ENCODE measurements at regions not wholly inside any gene's neighbourhood (a gene's known extent, or its start where the extent isn't known, plus 50 kb on each side); places are given as distances from the start of the nearest gene placed in this dataset.

DNA sequence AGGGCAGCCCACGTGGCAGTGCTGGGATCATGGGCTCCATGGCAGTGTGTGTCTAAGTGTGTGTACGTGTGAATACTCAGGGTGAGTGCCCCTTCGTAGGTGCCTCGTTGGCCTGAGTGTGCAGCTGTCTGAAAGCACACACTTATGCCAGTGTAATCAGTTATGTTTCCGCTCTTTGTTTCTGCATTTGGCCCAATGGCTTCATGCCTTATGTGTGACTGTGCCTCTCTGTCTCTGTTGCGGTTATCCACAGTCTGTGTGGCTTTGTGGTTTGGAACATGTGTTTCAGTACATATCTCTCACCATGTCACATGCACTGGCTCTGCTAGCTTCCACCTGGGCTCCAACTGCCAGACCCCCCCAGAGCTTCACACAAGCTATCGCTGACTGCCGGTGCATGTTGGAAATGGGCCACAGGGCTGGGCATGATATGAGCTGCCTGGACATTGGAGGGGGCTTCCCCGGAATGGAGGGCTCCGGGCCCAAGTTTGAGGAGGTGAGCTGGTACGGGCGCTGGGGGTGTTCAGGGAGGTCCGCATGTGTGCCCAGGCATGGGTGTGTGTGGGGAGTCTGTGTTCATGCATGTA lies 70.3 kb upstream of the TINAGL1 start:
- TF ChIP-seq, protein P1, sequence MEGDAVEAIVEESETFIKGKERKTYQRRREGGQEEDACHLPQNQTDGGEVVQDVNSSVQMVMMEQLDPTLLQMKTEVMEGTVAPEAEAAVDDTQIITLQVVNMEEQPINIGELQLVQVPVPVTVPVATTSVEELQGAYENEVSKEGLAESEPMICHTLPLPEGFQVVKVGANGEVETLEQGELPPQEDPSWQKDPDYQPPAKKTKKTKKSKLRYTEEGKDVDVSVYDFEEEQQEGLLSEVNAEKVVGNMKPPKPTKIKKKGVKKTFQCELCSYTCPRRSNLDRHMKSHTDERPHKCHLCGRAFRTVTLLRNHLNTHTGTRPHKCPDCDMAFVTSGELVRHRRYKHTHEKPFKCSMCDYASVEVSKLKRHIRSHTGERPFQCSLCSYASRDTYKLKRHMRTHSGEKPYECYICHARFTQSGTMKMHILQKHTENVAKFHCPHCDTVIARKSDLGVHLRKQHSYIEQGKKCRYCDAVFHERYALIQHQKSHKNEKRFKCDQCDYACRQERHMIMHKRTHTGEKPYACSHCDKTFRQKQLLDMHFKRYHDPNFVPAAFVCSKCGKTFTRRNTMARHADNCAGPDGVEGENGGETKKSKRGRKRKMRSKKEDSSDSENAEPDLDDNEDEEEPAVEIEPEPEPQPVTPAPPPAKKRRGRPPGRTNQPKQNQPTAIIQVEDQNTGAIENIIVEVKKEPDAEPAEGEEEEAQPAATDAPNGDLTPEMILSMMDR (conservative IDR thresholded peaks at IDR 0.05; ENCODE audit: low read depth, low read length): no peak
- TF ChIP-seq EZH2 (IDR thresholded peaks at IDR 0.05; ENCODE audit: low read length, unreplicated experiment): no peak

Measured in PC-3 (cell line).